GM23338 (cell line): ENCODE measurements at regions not wholly inside any gene's neighbourhood (a gene's known extent, or its start where the extent isn't known, plus 50 kb on each side); places are given as distances from the start of the nearest gene placed in this dataset.

Source experiments
- ATAC-seq: fragments of 200-7000 bp; cut with Tn5 transposase; 3 replicates; pipeline ENCODE4 v1.9.1; 2020
- DNase-seq: peaks from one replicate; pipeline ENCODE4 v3.0.0-alpha.2; 2015; ENCODE audit warnings: low spot score
- H2AFZ ChIP-seq: fragments of 200-600 bp; sonication (generic); 2 replicates; pipeline ENCODE4 v1.8.0; 2016; ENCODE audit warnings: antibody characterized with exemption, mild to moderate bottlenecking, moderate library complexity
- H3F3A ChIP-seq: fragments of 200-600 bp; sonication (generic); replicated peaks from 2 replicates; pipeline ENCODE4 v1.8.0; 2017; ENCODE audit warnings: antibody characterized with exemption, mixed run types, low read depth
- H3K27ac ChIP-seq: fragments of 200-600 bp; sonication (generic); 2 replicates; pipeline ENCODE4 v1.6.1; 2016; ENCODE audit warnings: low read depth
- H3K27me3 ChIP-seq: fragments of 200-600 bp; sonication (generic); 2 replicates; pipeline ENCODE4 v1.8.0; 2016; ENCODE audit warnings: mild to moderate bottlenecking, mixed run types, moderate library complexity; ENCODE audit not compliant: insufficient read depth
- H3K36me3 ChIP-seq: fragments of 200-600 bp; sonication (generic); 2 replicates; pipeline ENCODE4 v1.8.0; 2016; ENCODE audit warnings: mild to moderate bottlenecking; ENCODE audit not compliant: insufficient read depth
- H3K4me1 ChIP-seq: fragments of 200-600 bp; sonication (generic); 2 replicates; pipeline ENCODE4 v1.8.0; 2016; ENCODE audit warnings: mild to moderate bottlenecking, moderate library complexity; ENCODE audit not compliant: insufficient read depth
- H3K4me2 ChIP-seq: fragments of 200-600 bp; sonication (generic); 2 replicates; pipeline ENCODE4 v1.7.1; 2017; ENCODE audit warnings: mixed run types
- H3K4me3 ChIP-seq: fragments of 200-600 bp; sonication (generic); 2 replicates; pipeline ENCODE4 v1.6.1; 2016; ENCODE audit warnings: mixed run types
- H3K79me2 ChIP-seq: fragments of 200-600 bp; sonication (generic); replicated peaks from 2 replicates; pipeline ENCODE4 v1.8.0; 2017; ENCODE audit warnings: mild to moderate bottlenecking; ENCODE audit not compliant: insufficient read depth
- H3K9me2 ChIP-seq: fragments of 200-600 bp; sonication (generic); 2 replicates; pipeline ENCODE4 v1.8.0; 2017; ENCODE audit not compliant: insufficient read depth
- H4K20me1 ChIP-seq: fragments of 200-600 bp; sonication (generic); replicated peaks from 2 replicates; pipeline ENCODE4 v1.8.0; 2017; ENCODE audit warnings: mild to moderate bottlenecking; ENCODE audit not compliant: insufficient read depth
- H3K27ac Mint-ChIP-seq: 2 replicates; pipeline ENCODE4 v1.8.0; 2020; ENCODE audit warnings: inconsistent platforms, mild to moderate bottlenecking, moderate library complexity, mixed read lengths
- H3K27me3 Mint-ChIP-seq: 3 replicates; pipeline ENCODE4 v1.8.0; 2022; ENCODE audit warnings: low read depth, mild to moderate bottlenecking, moderate library complexity, mixed read lengths, inconsistent platforms; ENCODE audit not compliant: insufficient read depth, poor library complexity
- H3K36me3 Mint-ChIP-seq: 3 replicates; pipeline ENCODE4 v1.8.0; 2021; ENCODE audit warnings: low read depth, mild to moderate bottlenecking, inconsistent platforms, moderate library complexity, mixed read lengths
- H3K4me1 Mint-ChIP-seq: 3 replicates; pipeline ENCODE4 v1.8.0; 2020; ENCODE audit warnings: mild to moderate bottlenecking, inconsistent platforms, mixed read lengths
- H3K4me3 Mint-ChIP-seq: 3 replicates; pipeline ENCODE4 v1.8.0; 2021; ENCODE audit warnings: moderate library complexity, mild to moderate bottlenecking, inconsistent platforms, mixed read lengths
- H3K9me3 Mint-ChIP-seq: 3 replicates; pipeline ENCODE4 v1.8.0; 2020; ENCODE audit warnings: moderate library complexity, mild to moderate bottlenecking, inconsistent platforms, mixed read lengths
- ETS1 ChIP-seq: IDR thresholded peaks from 2 replicates; pipeline ENCODE4 v1.6.1; 2016; ENCODE audit warnings: antibody characterized with exemption
- NANOG ChIP-seq: IDR thresholded peaks from 2 replicates; pipeline ENCODE4 v1.6.1; 2016; ENCODE audit warnings: antibody characterized with exemption, borderline replicate concordance
- REST ChIP-seq: IDR thresholded peaks from one replicate; pipeline ENCODE4 v1.6.1; 2018; ENCODE audit warnings: antibody characterized with exemption; ENCODE audit not compliant: unreplicated experiment
- STAT1 ChIP-seq: IDR thresholded peaks from one replicate; pipeline ENCODE4 v1.6.1; 2016; ENCODE audit warnings: antibody characterized with exemption; ENCODE audit not compliant: unreplicated experiment
- ZNF114 ChIP-seq: fragments of 250-450 bp; sonication (Bioruptor Pico); IDR thresholded peaks from 2 replicates; pipeline ENCODE4 v1.5.0; 2020; ENCODE audit warnings: mild to moderate bottlenecking, moderate library complexity
- ZNF331 ChIP-seq: fragments of 250-450 bp; sonication (Bioruptor Pico); IDR thresholded peaks from 2 replicates; pipeline ENCODE4 v1.5.0; 2020; ENCODE audit warnings: low read depth, mild to moderate bottlenecking, moderate library complexity
- ZNF462 ChIP-seq: fragments of 250-450 bp; sonication (Bioruptor Pico); IDR thresholded peaks from 2 replicates; pipeline ENCODE4 v1.5.0; 2020; ENCODE audit warnings: mild to moderate bottlenecking, moderate library complexity

GRCh38 chr12:46108721-46109120 lies 118.3 kb upstream of the SCAF11 start:
- Histone ChIP-seq H3K36me3 (no peaks in the 10 kb centered on the region), H4K20me1 (no peaks in the 10 kb centered on the region), H3K4me3 (no peak overlapping the region), H3K27me3 (no peaks in the 10 kb centered on the region), H3K27ac (no peak overlapping the region), H2AFZ (peak overlapping the region; percentile 88), H3K79me2 (no peaks in the 10 kb centered on the region), H3K4me2 (no peak overlapping the region), H3K9me2 (0 out of 2 replicates have a peak, but pooled peaks cover 13% of the 10 kb centered on the region), H3K4me1 (no peaks in the 10 kb centered on the region), H3F3A (no peaks in the 10 kb centered on the region)
- Mint-ChIP-seq H3K36me3 (no peaks in the 10 kb centered on the region), H3K9me3 (peaks cover 8% of the 10 kb centered on the region; the same call in 2 of the 3 replicates), H3K27me3 (no peaks in the 10 kb centered on the region), H3K4me1 (peaks cover 6% of the 10 kb centered on the region; the same call in 2 of the 3 replicates), H3K4me3 (no peak overlapping the region), H3K27ac (no peak overlapping the region)
- TF ChIP-seq ZNF331, result no peak
- DNase-seq (no peak), ATAC-seq (no peak)

- no peak overlapping the region for H3K27ac Mint-ChIP-seq
- no peak overlapping the region for H3K4me3 Mint-ChIP-seq
- H3K27me3 Mint-ChIP-seq, result no peaks in the 10 kb centered on the region
- peaks cover 5% of the 10 kb centered on the region; the same call in 2 of the 3 replicates for H3K9me3 Mint-ChIP-seq
- Histone ChIP-seq H3K36me3 (no peaks in the 10 kb centered on the region), H3K4me3 (no peak overlapping the region), H2AFZ (peak overlapping the region; percentile 85), H3K4me1 (no peaks in the 10 kb centered on the region), H3K9me2 (0 out of 2 replicates have a peak, but pooled peaks cover 13% of the 10 kb centered on the region), H3K27ac (no peak overlapping the region), H3K79me2 (no peaks in the 10 kb centered on the region), H4K20me1 (no peaks in the 10 kb centered on the region), H3F3A (no peaks in the 10 kb centered on the region), H3K27me3 (no peaks in the 10 kb centered on the region), H3K4me2 (no peak overlapping the region)
- no peak for DNase-seq
- TF ChIP-seq NANOG, result no peak
- TF ChIP-seq ETS1, result no peak
- TF ChIP-seq ZNF462 (CRISPR knock-in tag), result no peak
- TF ChIP-seq ZNF331, result no peak
- TF ChIP-seq STAT1, result no peak
- TF ChIP-seq REST, result no peak
- TF ChIP-seq ZNF114 (CRISPR knock-in tag), result no peak
- H3K4me1 Mint-ChIP-seq, result peaks cover 6% of the 10 kb centered on the region; the same call in 2 of the 3 replicates
- H3K36me3 Mint-ChIP-seq, result no peaks in the 10 kb centered on the region
- ATAC-seq, result no peak
Measured at GRCh38 chr12:46107591-46107990, 117.2 kb upstream of the SCAF11 start.
